ENCODE measurements at regions not wholly inside any gene's neighbourhood (a gene's known extent, or its start where the extent isn't known, plus 50 kb on each side); places are given as distances from the start of the nearest gene placed in this dataset.

GRCh38 chr14:105865904-105866840 lies 339.8 kb downstream of the TMEM121 start:
- Histone ChIP-seq H3K4me1 (no peaks in the 10 kb centered on the region), H3K9me3 (no peaks in the 10 kb centered on the region), H3K36me3 (ENCODE audit: low read depth, missing control alignments) (no peaks in the 10 kb centered on the region), H3K27ac (no peak overlapping the region), H3K4me3 (no peak overlapping the region), H3K27me3 (no peaks in the 10 kb centered on the region)
- 85 to 89% methylated on average over 21 to 31 of the region's 32 CpGs for WGBS, 2 donors
- TF ChIP-seq POLR2A (IDR thresholded peaks at IDR 0.05) (no peak), CTCF (IDR thresholded peaks at IDR 0.05) (no peak)
- peak; percentile 9 for DNase-seq
- intact Hi-C loops (cut with DNase I; ENCODE audit: low total_unique reads): no loop called here

GRCh38 chr14:105866841-105867321 lies 340.5 kb downstream of the TMEM121 start:
- intact Hi-C loops (cut with DNase I; ENCODE audit: low total_unique reads): no loop called here
- no peak for TF ChIP-seq POLR2A (IDR thresholded peaks at IDR 0.05)
- TF ChIP-seq CTCF (IDR thresholded peaks at IDR 0.05): no peak
- no peak overlapping the region for H3K27ac ChIP-seq
- H3K27me3 ChIP-seq: no peaks in the 10 kb centered on the region
- no peak overlapping the region for H3K4me3 ChIP-seq
- no peaks in the 10 kb centered on the region for H3K36me3 ChIP-seq (ENCODE audit: low read depth, missing control alignments)
- 88 to 89% methylated on average over 6 to 12 of the region's 12 CpGs for WGBS, 2 donors
- H3K9me3 ChIP-seq: no peaks in the 10 kb centered on the region
- H3K4me1 ChIP-seq: no peaks in the 10 kb centered on the region
- DNase-seq: no peak

- H3K27me3 ChIP-seq: no peaks in the 10 kb centered on the region
- WGBS, 2 donors: 87 to 89% methylated on average over 12 to 29 of the region's 29 CpGs
- TF ChIP-seq CTCF (IDR thresholded peaks at IDR 0.05) (no peak), POLR2A (IDR thresholded peaks at IDR 0.05) (no peak)
- H3K9me3 ChIP-seq: no peaks in the 10 kb centered on the region
- intact Hi-C loops (cut with DNase I; ENCODE audit: low total_unique reads): no loop called here
- no peak overlapping the region for H3K4me3 ChIP-seq
- H3K36me3 ChIP-seq (ENCODE audit: low read depth, missing control alignments): no peaks in the 10 kb centered on the region
- no peaks in the 10 kb centered on the region for H3K4me1 ChIP-seq
- no peak overlapping the region for H3K27ac ChIP-seq
- peak; percentile 10 for DNase-seq
Measured at GRCh38 chr14:105867961-105868599, 341.7 kb downstream of the TMEM121 start.

GRCh38 chr14:105871590-105871989 lies 345.2 kb downstream of the TMEM121 start:
- 60 to 70% methylated on average over 3 of the region's 3 CpGs for WGBS, 2 donors
- no peak for DNase-seq
- intact Hi-C loops (cut with DNase I; ENCODE audit: low total_unique reads): no loop called here
- Histone ChIP-seq H3K36me3 (ENCODE audit: low read depth, missing control alignments) (no peaks in the 10 kb centered on the region), H3K9me3 (no peaks in the 10 kb centered on the region), H3K27ac (no peak overlapping the region), H3K4me3 (no peak overlapping the region), H3K27me3 (no peaks in the 10 kb centered on the region), H3K4me1 (no peaks in the 10 kb centered on the region)
- TF ChIP-seq POLR2A (IDR thresholded peaks at IDR 0.05) (no peak), CTCF (IDR thresholded peaks at IDR 0.05) (no peak)

All from testis (tissue), 2 donors.